ENCODE measurements at regions not wholly inside any gene's neighbourhood (a gene's known extent, or its start where the extent isn't known, plus 50 kb on each side); places are given as distances from the start of the nearest gene placed in this dataset.

- no peaks in the 10 kb centered on the region for H3K9me2 ChIP-seq
- no peak overlapping the region for H2AFZ ChIP-seq (ENCODE audit: low read depth)
- H3K4me2 ChIP-seq = no peak overlapping the region
- H3K4me1 ChIP-seq (ENCODE audit: control insufficient read depth in 1 of 2, insufficient read depth in 2 of 2, low read depth in 1 of 2, low read length in 1 of 2) = peaks cover 5 to 13% of the 10 kb centered on the region in 2 experiments; a peak in 1 of 4 replicates
- H3K9me3 ChIP-seq = no peaks in the 10 kb centered on the region
- DNase-seq = no peak
- 100% methylated on average over 1 of the region's 1 CpG for WGBS (ENCODE audit: low lambda C conversion rate)
- CTCF ChIA-PET = interaction anchor here (0.8 kb wide), 1 partner anchor 9 kb away, joined by 3 read pairs; no protein-coding TSS in a partner anchor
- no peaks in the 10 kb centered on the region for H3K27me3 ChIP-seq (ENCODE audit: insufficient read depth)
- H4K20me1 ChIP-seq (ENCODE audit: insufficient read depth) = no peaks in the 10 kb centered on the region
- no peak overlapping the region for H3K4me3 ChIP-seq (ENCODE audit: low read depth in 2 of 2, low read length in 1 of 2)
- peaks cover 3% of the 10 kb centered on the region for H3F3A ChIP-seq (replicated peaks; ENCODE audit: insufficient read depth)
- H3K9ac ChIP-seq = no peak overlapping the region
- no peak for TF ChIP-seq RFX5 (IDR thresholded peaks at IDR 0.05; ENCODE audit: low read length)
- no peak for TF ChIP-seq MAX (IDR thresholded peaks at IDR 0.05; ENCODE audit: low read depth)
- no peak for TF ChIP-seq REST (IDR thresholded peaks at IDR 0.05; ENCODE audit: low read depth, low read length)
- H3K79me2 ChIP-seq (ENCODE audit: insufficient read depth) = no peaks in the 10 kb centered on the region
- no peak overlapping the region for H3K27ac ChIP-seq (ENCODE audit: low read depth in 2 of 2, low read length in 1 of 2)
- POLR2A ChIA-PET = no interaction called here
- H3K36me3 ChIP-seq (replicated peaks in 1 of 2; ENCODE audit: control insufficient read depth in 1 of 2, insufficient read depth in 2 of 2, low read length in 1 of 2) = no peaks in the 10 kb centered on the region
These were observed 80.4 kb downstream of the SPRY4 start for GRCh38 chr5:142244440-142244839.

- Histone ChIP-seq H3K79me2 (ENCODE audit: insufficient read depth) (no peaks in the 10 kb centered on the region), H3K27ac (ENCODE audit: low read depth in 2 of 2, low read length in 1 of 2) (no peak overlapping the region), H3K4me2 (no peak overlapping the region), H3K9me3 (no peaks in the 10 kb centered on the region), H3K4me3 (ENCODE audit: low read depth in 2 of 2, low read length in 1 of 2) (no peak overlapping the region), H3K36me3 (replicated peaks in 1 of 2; ENCODE audit: control insufficient read depth in 1 of 2, insufficient read depth in 2 of 2, low read length in 1 of 2) (no peaks in the 10 kb centered on the region), H3K9me2 (no peaks in the 10 kb centered on the region), H2AFZ (ENCODE audit: low read depth) (no peak overlapping the region), H3K27me3 (ENCODE audit: insufficient read depth) (no peaks in the 10 kb centered on the region), H3K4me1 (ENCODE audit: control insufficient read depth in 1 of 2, insufficient read depth in 2 of 2, low read depth in 1 of 2, low read length in 1 of 2) (peaks cover 0 to 9% of the 10 kb centered on the region in 2 experiments; a peak in 1 of 4 replicates), H3K9ac (no peak overlapping the region), H3F3A (replicated peaks; ENCODE audit: insufficient read depth) (peaks cover 3% of the 10 kb centered on the region), H4K20me1 (ENCODE audit: insufficient read depth) (no peaks in the 10 kb centered on the region)
- TF ChIP-seq CHD2 (IDR thresholded peaks at IDR 0.05; ENCODE audit: low read length, partially characterized antibody) (no peak), PBX3 (IDR thresholded peaks at IDR 0.05) (no peak), USF1 (IDR thresholded peaks at IDR 0.05; ENCODE audit: borderline replicate concordance, low read depth) (no peak), EP300 (IDR thresholded peaks at IDR 0.05; ENCODE audit: borderline replicate concordance in 1 of 2, low read depth in 1 of 2, low read length in 1 of 2) (no peak), MAX (IDR thresholded peaks at IDR 0.05; ENCODE audit: low read depth) (no peak), YY1 (IDR thresholded peaks at IDR 0.05; ENCODE audit: low read depth) (no peak), POLR2AphosphoS5 (IDR thresholded peaks at IDR 0.05; ENCODE audit: low read depth, low read length) (no peak), FOSL2 (IDR thresholded peaks at IDR 0.05; ENCODE audit: borderline replicate concordance, low read depth) (no peak)
- no peak for DNase-seq
- CTCF ChIA-PET = no interaction called here
- 92% methylated on average over 3 of the region's 3 CpGs for WGBS (ENCODE audit: low lambda C conversion rate)
- POLR2A ChIA-PET = no interaction called here
These were observed 82.5 kb downstream of the SPRY4 start for GRCh38 chr5:142242272-142242671.

Data from SK-N-SH (cell line).